GM19025 (cell line): ENCODE measurements at regions not wholly inside any gene's neighbourhood (a gene's known extent, or its start where the extent isn't known, plus 50 kb on each side); places are given as distances from the start of the nearest gene placed in this dataset.

ENCODE experiments used
- ATAC-seq: cut with Tn5 transposase; IDR thresholded peaks from one replicate; pipeline ENCODE4 v1.9.1; 2021; ENCODE audit warnings: mild to moderate bottlenecking, low read depth, moderate library complexity; ENCODE audit not compliant: unreplicated experiment

DNA sequence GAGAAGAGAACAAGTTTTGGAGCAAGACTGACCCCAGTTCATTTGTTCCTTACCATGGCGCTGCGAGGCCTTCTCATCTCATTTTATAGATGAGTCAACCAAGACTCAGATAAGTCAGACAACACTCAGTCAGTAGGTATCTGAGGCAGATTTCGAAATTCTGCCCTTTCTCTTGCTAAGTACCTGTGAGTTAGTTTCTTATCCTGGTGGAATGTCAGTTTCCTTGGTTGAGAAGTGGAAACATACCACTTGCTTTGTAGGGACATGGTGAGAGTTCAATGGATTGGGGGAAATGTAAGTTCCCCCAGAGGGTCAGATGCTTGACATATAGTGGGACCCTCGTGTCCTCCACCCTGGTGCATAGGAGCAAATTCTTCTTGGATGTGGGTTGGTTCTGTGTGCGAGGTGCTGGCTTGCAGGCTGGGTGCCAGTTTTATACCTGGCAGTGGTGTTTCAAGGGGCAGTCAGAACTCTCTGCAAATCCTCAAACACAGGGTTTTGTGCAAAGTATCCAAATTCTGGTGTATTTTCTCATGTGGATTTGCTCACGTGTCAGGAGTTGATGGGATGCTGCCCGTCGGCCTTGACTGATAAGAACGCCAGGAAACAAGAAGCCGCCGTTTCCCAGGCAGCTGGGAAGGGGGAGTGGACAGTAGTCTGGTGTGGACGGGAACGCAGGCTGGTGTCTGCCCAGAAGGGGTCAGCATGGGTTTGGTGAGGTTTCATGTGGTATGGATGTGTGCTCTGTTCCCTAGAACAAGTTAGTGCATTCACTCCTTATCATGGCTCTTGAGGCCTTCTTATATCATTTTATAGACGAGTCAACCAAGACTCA is 61.1 kb upstream of the CIBAR2 start:
- no peak for ATAC-seq

DNA sequence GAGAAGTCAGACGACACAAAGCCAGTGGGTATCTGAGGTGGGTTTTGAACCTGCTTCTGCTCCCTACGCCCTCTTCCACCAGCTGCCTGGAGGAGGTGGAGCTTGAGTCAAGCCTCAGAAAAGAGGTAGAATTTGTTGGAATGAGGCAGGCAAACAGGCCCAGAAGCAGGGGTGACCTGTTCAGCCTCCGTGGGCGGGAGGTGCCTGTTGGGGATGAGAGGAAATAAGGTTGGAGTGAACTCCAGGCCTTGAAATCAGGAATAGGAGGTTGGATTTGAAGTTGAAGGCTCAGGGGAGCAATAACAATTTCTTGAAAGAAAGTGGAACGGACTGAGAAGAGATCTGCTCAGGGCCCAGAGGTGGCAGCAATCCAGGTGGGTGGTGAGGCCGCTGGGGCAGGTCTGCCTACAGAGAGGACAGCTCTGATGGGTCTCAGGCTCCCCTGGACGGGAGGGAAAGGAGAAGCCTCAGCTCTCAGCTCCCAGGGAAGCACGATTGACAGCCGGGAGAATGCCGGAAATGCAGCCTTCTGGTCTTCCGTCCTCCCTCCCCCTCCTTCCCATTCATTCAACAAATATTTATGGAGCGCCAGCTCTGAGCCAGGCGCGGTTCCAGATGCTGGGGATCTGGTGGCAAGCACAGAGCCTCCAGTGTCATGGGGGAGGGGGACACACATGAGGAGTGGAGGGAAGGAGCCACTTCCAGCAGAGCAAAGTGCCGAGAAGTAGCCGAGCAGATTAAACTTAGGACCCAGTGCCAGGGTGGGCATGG is 61.9 kb upstream of the CIBAR2 start:
- no peak for ATAC-seq

GRCh38 chr16:85174871-85175723 is 62.8 kb upstream of the CIBAR2 start:
- ATAC-seq = no peak

GRCh38 chr16:85175724-85176233 is 63.5 kb upstream of the CIBAR2 start:
- no peak for ATAC-seq

GRCh38 chr16:85176541-85177447 is 64.5 kb upstream of the CIBAR2 start:
- ATAC-seq = no peak

GRCh38 chr16:85177448-85177846 is 65.2 kb upstream of the CIBAR2 start:
- ATAC-seq = no peak

DNA sequence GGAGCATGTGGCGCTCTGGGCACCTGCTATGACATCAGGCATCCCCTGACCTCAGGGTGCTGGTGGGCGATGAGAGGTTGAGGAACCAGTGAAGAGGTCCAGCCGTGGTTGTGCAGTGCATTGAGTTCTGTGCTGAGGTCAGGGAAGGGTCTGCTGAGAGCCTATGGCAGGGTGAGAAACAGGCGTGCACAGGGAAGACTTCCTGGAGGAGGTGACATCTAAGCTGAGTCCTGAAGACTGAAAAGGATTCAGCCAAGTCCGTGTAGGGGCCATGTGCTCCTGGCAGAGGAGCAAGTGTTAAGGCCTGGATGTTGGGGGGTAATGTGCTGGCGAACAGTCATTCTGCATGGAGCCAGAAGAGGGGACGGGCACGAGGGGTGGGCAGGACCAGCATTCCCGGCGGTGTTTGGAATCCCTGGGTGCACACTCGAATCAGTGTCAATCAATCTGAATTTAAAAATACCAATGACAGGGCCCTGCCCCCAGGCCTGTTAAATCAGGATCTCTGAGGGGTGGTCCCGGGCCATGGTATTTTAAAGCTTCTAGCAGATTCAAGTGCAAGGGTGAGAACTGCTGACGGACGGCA is 65.8 kb upstream of the CIBAR2 start:
- ATAC-seq = no peak

DNA sequence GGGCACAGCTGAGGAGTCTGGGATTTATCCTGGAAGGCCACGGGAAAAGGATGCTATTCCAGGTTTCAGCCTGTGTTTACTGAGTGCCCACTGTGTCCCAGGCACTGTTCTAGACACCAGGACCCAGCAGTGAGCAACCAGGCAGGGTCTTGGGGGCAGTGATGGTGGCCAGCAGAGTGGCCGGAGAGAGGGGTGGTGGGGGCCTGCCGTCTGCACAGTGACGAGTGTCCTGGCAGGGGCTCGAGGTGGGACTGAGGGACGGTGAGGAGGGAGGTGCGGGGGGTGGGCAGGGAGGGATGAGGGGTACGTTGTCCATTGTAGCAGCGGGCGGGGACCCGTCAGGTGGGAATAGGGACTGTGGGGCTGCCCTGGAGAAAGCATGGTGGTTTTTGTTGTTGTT is 66.3 kb upstream of the CIBAR2 start:
- ATAC-seq = no peak

DNA sequence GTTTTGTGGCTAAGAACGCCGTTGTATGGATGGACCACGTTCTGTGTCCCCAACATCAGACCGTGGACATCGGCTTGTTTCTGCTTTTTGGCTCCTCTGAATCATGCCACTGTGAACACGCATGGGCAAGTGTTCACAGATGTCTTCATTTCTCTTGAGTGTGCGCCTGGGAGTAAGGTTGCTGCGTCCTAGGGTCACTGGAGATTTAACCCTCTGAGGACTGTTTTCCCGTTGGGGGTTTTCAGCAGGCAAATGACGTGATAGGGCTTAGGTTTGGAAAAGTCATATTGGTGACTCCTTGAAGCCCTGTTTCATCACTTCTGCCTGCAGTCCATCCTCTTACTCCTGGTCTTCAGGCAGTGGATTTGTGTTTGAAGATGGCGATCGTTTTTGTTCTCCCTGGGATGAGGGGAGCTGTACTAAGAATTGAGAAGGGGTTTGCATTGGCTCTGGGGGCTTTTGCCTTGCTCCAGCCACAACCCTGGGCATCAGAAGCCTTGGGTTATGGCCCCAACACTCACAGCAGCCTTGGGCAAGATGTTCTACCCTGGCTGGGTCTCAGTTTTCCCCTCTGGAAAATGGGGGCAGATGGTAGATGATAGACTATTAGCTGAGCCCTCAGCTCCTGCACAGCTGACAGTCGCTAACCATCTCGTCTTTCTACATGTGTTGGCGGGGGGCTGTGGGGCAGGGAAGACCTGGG is 67.2 kb upstream of the CIBAR2 start:
- no peak for ATAC-seq

- no peak for ATAC-seq
These were observed 68.0 kb upstream of the CIBAR2 start for GRCh38 chr16:85180047-85180826.

GRCh38 chr16:85180827-85181738 is 68.8 kb upstream of the CIBAR2 start:
- ATAC-seq = no peak

DNA sequence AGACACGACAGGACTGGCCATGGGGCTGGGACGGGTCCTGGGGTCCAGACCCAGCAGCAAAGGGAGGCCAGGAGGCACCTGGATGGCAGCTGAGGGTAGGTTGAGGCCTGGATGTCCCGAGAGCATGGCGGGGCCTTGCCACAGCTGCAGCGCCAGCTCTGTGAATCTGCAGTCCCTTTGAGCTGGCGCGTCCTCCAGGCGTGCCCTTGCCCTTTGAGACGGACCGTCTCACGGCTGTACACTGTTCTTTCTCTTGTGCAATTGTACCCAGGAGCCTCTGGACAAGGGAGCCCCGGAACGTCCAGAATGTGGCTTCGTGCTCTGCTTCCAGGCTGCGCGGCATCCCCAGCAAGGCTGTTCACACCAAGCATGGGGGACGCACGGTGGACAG is 69.5 kb upstream of the CIBAR2 start:
- ATAC-seq = no peak

DNA sequence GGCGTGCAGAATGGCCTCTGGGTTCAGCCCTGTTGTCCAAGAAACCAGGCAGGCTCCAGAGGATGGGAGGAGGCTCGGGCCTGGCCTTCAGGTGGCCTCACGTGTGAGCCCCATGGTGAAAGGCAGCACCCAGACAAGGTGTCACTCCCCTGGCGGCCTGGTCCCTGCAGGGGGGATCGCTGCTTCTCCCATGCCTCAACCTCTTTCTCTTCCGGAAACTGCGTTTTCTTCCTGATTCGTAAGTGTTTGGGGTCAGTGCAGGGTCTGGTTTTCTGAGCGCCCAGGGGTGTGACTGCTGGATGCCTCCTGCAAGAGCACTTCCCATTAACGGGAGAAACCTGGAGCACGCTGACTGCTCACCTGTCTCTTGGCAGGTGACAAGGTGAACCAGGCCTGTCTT is 70.0 kb upstream of the CIBAR2 start:
- ATAC-seq = no peak

GRCh38 chr16:85182774-85183173 is 70.5 kb upstream of the CIBAR2 start:
- no peak for ATAC-seq

- ATAC-seq = no peak
These were observed 71.3 kb upstream of the CIBAR2 start for GRCh38 chr16:85183564-85183963.

GRCh38 chr16:85184404-85184803 is 72.1 kb upstream of the CIBAR2 start:
- no peak for ATAC-seq
